ENCODE measurements at regions not wholly inside any gene's neighbourhood (a gene's known extent, or its start where the extent isn't known, plus 50 kb on each side); places are given as distances from the start of the nearest gene placed in this dataset.

- Histone ChIP-seq H3K9ac (ENCODE audit: low read length in 3 of 3) (no peak overlapping the region), H3K27ac (ENCODE audit: low read depth in 2 of 2, low read length in 2 of 2) (no peak overlapping the region), H3K36me3 (ENCODE audit: control insufficient read depth in 2 of 3, insufficient read depth in 3 of 3, low read length in 3 of 3) (no peaks in the 10 kb centered on the region), H3K4me3 (ENCODE audit: low read length in 3 of 3) (no peak overlapping the region), H3K9me3 (ENCODE audit: control insufficient read depth in 2 of 3, insufficient read depth in 1 of 3, low read length in 3 of 3) (no peaks in the 10 kb centered on the region), H3K4me1 (ENCODE audit: control insufficient read depth in 2 of 3, insufficient read depth in 2 of 3, low read depth in 1 of 3, low read length in 3 of 3) (no peaks in the 10 kb centered on the region), H3K27me3 (ENCODE audit: control insufficient read depth, insufficient read depth, low read length) (no peaks in the 10 kb centered on the region)
- no peak for FAIRE-seq
- no peak for DNase-seq
- TF ChIP-seq CTCF (IDR thresholded peaks at IDR 0.05; ENCODE audit: borderline replicate concordance, extremely low read depth, insufficient read depth) = no peak
- intact Hi-C loops (cut with DNase I) = no loop called here
Measured at GRCh38 chr15:46855388-46855787, 861.9 kb upstream of the SEMA6D start.

- intact Hi-C loops (cut with DNase I) = no loop called here
- Histone ChIP-seq H3K4me3 (ENCODE audit: low read length in 3 of 3) (no peak overlapping the region), H3K36me3 (ENCODE audit: control insufficient read depth in 2 of 3, insufficient read depth in 3 of 3, low read length in 3 of 3) (no peaks in the 10 kb centered on the region), H3K27me3 (ENCODE audit: control insufficient read depth, insufficient read depth, low read length) (no peaks in the 10 kb centered on the region), H3K27ac (ENCODE audit: low read depth in 2 of 2, low read length in 2 of 2) (no peak overlapping the region), H3K4me1 (ENCODE audit: control insufficient read depth in 2 of 3, insufficient read depth in 2 of 3, low read depth in 1 of 3, low read length in 3 of 3) (no peaks in the 10 kb centered on the region), H3K9ac (ENCODE audit: low read length in 3 of 3) (no peak overlapping the region), H3K9me3 (ENCODE audit: control insufficient read depth in 2 of 3, insufficient read depth in 1 of 3, low read length in 3 of 3) (no peaks in the 10 kb centered on the region)
- TF ChIP-seq CTCF (IDR thresholded peaks at IDR 0.05; ENCODE audit: borderline replicate concordance, extremely low read depth, insufficient read depth) = no peak
- no peak for FAIRE-seq
- DNase-seq = no peak
Measured at GRCh38 chr15:46856839-46857502, 860.3 kb upstream of the SEMA6D start.

DNA sequence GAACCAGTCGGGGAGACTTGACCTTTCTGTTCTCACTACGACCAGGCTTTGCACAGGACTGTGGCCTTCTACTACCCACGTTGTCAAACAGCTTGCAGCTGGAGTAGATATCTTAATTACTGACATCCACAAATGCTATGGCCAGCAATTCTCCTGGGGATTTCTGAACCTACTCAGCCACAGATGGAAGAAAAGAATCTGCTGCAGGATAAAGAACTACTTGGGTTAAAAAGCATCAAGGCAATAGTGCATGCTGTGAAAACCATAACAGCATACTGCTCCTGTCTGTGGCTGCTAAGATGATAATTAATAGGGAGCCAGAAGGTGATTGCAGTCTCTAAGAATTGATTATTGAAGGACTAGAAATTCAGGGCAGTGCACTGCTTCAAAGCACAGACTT, 859.2 kb upstream of the SEMA6D start:
- no peak for TF ChIP-seq CTCF (IDR thresholded peaks at IDR 0.05; ENCODE audit: borderline replicate concordance, extremely low read depth, insufficient read depth)
- Histone ChIP-seq H3K9me3 (ENCODE audit: control insufficient read depth in 2 of 3, insufficient read depth in 1 of 3, low read length in 3 of 3) (no peaks in the 10 kb centered on the region), H3K4me3 (ENCODE audit: low read length in 3 of 3) (no peak overlapping the region), H3K27ac (ENCODE audit: low read depth in 2 of 2, low read length in 2 of 2) (no peak overlapping the region), H3K27me3 (ENCODE audit: control insufficient read depth, insufficient read depth, low read length) (no peaks in the 10 kb centered on the region), H3K36me3 (ENCODE audit: control insufficient read depth in 2 of 3, insufficient read depth in 3 of 3, low read length in 3 of 3) (no peaks in the 10 kb centered on the region), H3K9ac (ENCODE audit: low read length in 3 of 3) (no peak overlapping the region), H3K4me1 (ENCODE audit: control insufficient read depth in 2 of 3, insufficient read depth in 2 of 3, low read depth in 1 of 3, low read length in 3 of 3) (no peaks in the 10 kb centered on the region)
- no peak for FAIRE-seq
- intact Hi-C loops (cut with DNase I) = no loop called here
- peak in 2 of 5 donors; percentile 6 to 14 for DNase-seq

GRCh38 chr15:46861796-46862195, 855.5 kb upstream of the SEMA6D start:
- H3K27me3 ChIP-seq (ENCODE audit: control insufficient read depth, insufficient read depth, low read length) = no peaks in the 10 kb centered on the region
- intact Hi-C loops (cut with DNase I) = no loop called here
- DNase-seq (no peak), FAIRE-seq (no peak)
- TF ChIP-seq CTCF (IDR thresholded peaks at IDR 0.05; ENCODE audit: borderline replicate concordance, extremely low read depth, insufficient read depth) = no peak
- no peaks in the 10 kb centered on the region for H3K9me3 ChIP-seq (ENCODE audit: control insufficient read depth in 2 of 3, insufficient read depth in 1 of 3, low read length in 3 of 3)
- no peak overlapping the region for H3K4me3 ChIP-seq (ENCODE audit: low read length in 3 of 3)
- no peaks in the 10 kb centered on the region for H3K36me3 ChIP-seq (ENCODE audit: control insufficient read depth in 2 of 3, insufficient read depth in 3 of 3, low read length in 3 of 3)
- no peaks in the 10 kb centered on the region for H3K4me1 ChIP-seq (ENCODE audit: control insufficient read depth in 2 of 3, insufficient read depth in 2 of 3, low read depth in 1 of 3, low read length in 3 of 3)
- no peak overlapping the region for H3K9ac ChIP-seq (ENCODE audit: low read length in 3 of 3)
- no peak overlapping the region for H3K27ac ChIP-seq (ENCODE audit: low read depth in 2 of 2, low read length in 2 of 2)
